ENCODE measurements at regions not wholly inside any gene's neighbourhood (a gene's known extent, or its start where the extent isn't known, plus 50 kb on each side); places are given as distances from the start of the nearest gene placed in this dataset.
A peak's percentile ranks its signal among the peaks of the same experiment; 100 is the strongest.

GRCh38 chr20:11178946-11179654 is 505.3 kb upstream of the JAG1 start:
- H2AFZ ChIP-seq (ENCODE audit: low read length): no peak overlapping the region
- intact Hi-C loops (cut with micrococcal nuclease; ENCODE audit: unreplicated experiment) (no loop called here), in situ Hi-C loops (cut with HindIII; ENCODE audit: extremely low pct_ligation_motif_present, low pct_unique_long_range_greater_than_20kb) (no loop called here)
- H3K36me3 ChIP-seq (replicated peaks in 1 of 2; ENCODE audit: control insufficient read depth in 1 of 2, insufficient read depth in 2 of 2, low read length in 2 of 2): no peaks in the 10 kb centered on the region
- no peak overlapping the region for H3K9ac ChIP-seq (ENCODE audit: insufficient read depth, low read depth, low read length)
- TF ChIP-seq, protein P1, sequence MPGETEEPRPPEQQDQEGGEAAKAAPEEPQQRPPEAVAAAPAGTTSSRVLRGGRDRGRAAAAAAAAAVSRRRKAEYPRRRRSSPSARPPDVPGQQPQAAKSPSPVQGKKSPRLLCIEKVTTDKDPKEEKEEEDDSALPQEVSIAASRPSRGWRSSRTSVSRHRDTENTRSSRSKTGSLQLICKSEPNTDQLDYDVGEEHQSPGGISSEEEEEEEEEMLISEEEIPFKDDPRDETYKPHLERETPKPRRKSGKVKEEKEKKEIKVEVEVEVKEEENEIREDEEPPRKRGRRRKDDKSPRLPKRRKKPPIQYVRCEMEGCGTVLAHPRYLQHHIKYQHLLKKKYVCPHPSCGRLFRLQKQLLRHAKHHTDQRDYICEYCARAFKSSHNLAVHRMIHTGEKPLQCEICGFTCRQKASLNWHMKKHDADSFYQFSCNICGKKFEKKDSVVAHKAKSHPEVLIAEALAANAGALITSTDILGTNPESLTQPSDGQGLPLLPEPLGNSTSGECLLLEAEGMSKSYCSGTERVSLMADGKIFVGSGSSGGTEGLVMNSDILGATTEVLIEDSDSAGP (CRISPR knock-in tag; IDR thresholded peaks at IDR 0.05; ENCODE audit: borderline replicate concordance): no peak
- TF ChIP-seq THAP11 (CRISPR knock-in tag; IDR thresholded peaks at IDR 0.05) (no peak), FOSL2 (CRISPR knock-in tag; IDR thresholded peaks at IDR 0.05) (peak; percentile 51), ZFY (CRISPR knock-in tag; IDR thresholded peaks at IDR 0.05) (no peak), SKI (IDR thresholded peaks at IDR 0.05; ENCODE audit: partially characterized antibody) (no peak), IKZF4 (CRISPR knock-in tag; IDR thresholded peaks at IDR 0.05; ENCODE audit: borderline replicate concordance, low read depth, not compliant biosample characterization) (no peak)
- ATAC-seq (no peak), DNase-seq (ENCODE audit: low spot score) (peak; percentile 54), FAIRE-seq (no peak)
- no peak overlapping the region for H3K4me2 ChIP-seq (ENCODE audit: low read depth, low read length)
- H3K27ac ChIP-seq (ENCODE audit: extremely low read length, insufficient read depth, low read length): no peak overlapping the region
- H3K27me3 ChIP-seq (ENCODE audit: control insufficient read depth in 1 of 2, insufficient read depth in 2 of 2, low read length in 2 of 2): no peaks in the 10 kb centered on the region
- POLR2A ChIA-PET: no interaction called here
- no TSS peak for BruUV-seq (replicated peaks)
- H4K20me1 ChIP-seq (ENCODE audit: insufficient read depth, low read length): no peaks in the 10 kb centered on the region
- 12% methylated on average over 3 of the region's 3 CpGs for WGBS (ENCODE audit: low lambda C conversion rate)
- H3K9me3 ChIP-seq (ENCODE audit: low read length): no peaks in the 10 kb centered on the region
- no peaks in the 10 kb centered on the region for H3K4me1 ChIP-seq (ENCODE audit: insufficient read depth, low read length)
- no peak overlapping the region for H3K4me3 ChIP-seq (replicated peaks in 1 of 3; ENCODE audit: insufficient read depth in 1 of 3, low read depth in 2 of 3, low read length in 3 of 3)
- CTCF ChIA-PET (ENCODE audit: low intra/inter-chr PET ratio, low total read pairs): no interaction called here
- no peaks in the 10 kb centered on the region for H3K79me2 ChIP-seq (ENCODE audit: insufficient read depth, low read length)

- Histone ChIP-seq H3K4me1 (ENCODE audit: insufficient read depth, low read length) (no peaks in the 10 kb centered on the region), H3K36me3 (replicated peaks in 1 of 2; ENCODE audit: control insufficient read depth in 1 of 2, insufficient read depth in 2 of 2, low read length in 2 of 2) (no peaks in the 10 kb centered on the region), H3K9me3 (ENCODE audit: low read length) (no peaks in the 10 kb centered on the region), H3K27ac (ENCODE audit: extremely low read length, insufficient read depth, low read length) (no peak overlapping the region), H3K27me3 (ENCODE audit: control insufficient read depth in 1 of 2, insufficient read depth in 2 of 2, low read length in 2 of 2) (no peaks in the 10 kb centered on the region), H3K4me2 (ENCODE audit: low read depth, low read length) (no peak overlapping the region), H2AFZ (ENCODE audit: low read length) (no peak overlapping the region), H4K20me1 (ENCODE audit: insufficient read depth, low read length) (no peaks in the 10 kb centered on the region), H3K9ac (ENCODE audit: insufficient read depth, low read depth, low read length) (no peak overlapping the region), H3K4me3 (replicated peaks in 1 of 3; ENCODE audit: insufficient read depth in 1 of 3, low read depth in 2 of 3, low read length in 3 of 3) (no peak overlapping the region), H3K79me2 (ENCODE audit: insufficient read depth, low read length) (no peaks in the 10 kb centered on the region)
- BruUV-seq (replicated peaks): no TSS peak
- DNase-seq (ENCODE audit: low spot score) (peak; percentile 31), FAIRE-seq (no peak), ATAC-seq (no peak)
- in situ Hi-C loops (cut with HindIII; ENCODE audit: extremely low pct_ligation_motif_present, low pct_unique_long_range_greater_than_20kb): no loop called here
- intact Hi-C loops (cut with micrococcal nuclease; ENCODE audit: unreplicated experiment): no loop called here
- TF ChIP-seq ZFY (CRISPR knock-in tag; IDR thresholded peaks at IDR 0.05): no peak
- ChIA-PET POLR2A (no interaction called here), CTCF (ENCODE audit: low intra/inter-chr PET ratio, low total read pairs) (no interaction called here)
These were observed 506.4 kb upstream of the JAG1 start for GRCh38 chr20:11180186-11180585.
